HG02798 (cell line): ENCODE measurements at regions not wholly inside any gene's neighbourhood (a gene's known extent, or its start where the extent isn't known, plus 50 kb on each side); places are given as distances from the start of the nearest gene placed in this dataset.

Experiments
- ATAC-seq: cut with Tn5 transposase; IDR thresholded peaks from one replicate; pipeline ENCODE4 v1.9.1; 2021; ENCODE audit warnings: mild to moderate bottlenecking; ENCODE audit not compliant: unreplicated experiment, poor library complexity

- no peak for ATAC-seq
Measured at GRCh38 chr18:56108478-56109367, 520.7 kb upstream of the TCF4 start.

GRCh38 chr18:56107821-56108477, 520.0 kb upstream of the TCF4 start:
- no peak for ATAC-seq

DNA sequence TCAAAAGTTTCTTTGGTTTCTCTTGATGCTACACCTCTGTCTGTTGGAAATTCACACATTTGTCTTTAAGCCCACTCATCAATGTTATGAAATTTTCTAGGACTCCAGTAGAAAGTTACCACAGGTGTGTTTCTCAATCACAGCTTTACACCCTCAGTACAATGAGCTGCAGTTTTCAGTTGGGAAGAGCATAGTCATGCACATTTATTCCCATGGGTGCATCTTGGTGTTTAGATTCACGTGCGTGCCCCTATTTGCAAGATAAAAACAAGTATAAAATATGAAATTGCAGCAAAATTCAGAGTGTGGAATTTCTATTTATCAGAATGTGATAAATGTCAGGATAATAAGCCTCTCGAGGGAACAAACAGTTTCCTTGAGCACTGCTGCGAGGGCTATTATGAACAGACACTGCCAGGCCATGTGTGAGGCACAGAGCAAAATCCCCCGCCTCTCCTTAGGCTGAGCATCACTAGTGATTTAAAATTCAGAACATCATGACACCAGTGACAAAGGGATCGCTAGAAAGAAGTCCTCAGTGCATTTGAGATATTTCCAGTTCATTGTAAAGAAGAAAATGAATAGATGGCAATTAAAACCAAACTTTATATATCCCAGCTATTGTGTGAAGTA, 512.2 kb upstream of the TCF4 start:
- ATAC-seq: no peak

DNA sequence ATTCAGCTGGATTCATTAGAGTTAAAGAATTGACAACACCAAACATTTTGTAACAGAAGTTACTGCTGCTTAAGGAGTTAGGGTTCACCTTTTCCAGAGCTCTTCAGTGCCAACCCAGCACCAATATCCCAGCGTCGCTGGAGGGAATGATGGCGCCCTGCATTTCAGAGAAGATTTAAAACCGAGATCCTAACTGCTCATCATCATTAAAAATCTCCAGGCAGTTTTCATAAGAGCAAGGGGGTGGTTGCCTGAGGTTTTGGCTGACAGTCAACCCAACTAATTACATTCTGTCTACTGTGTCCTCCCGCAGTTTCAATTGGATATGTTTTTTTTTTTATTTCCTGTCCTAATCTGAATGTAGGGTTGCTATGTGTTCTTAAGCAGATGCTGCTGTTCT, 509.6 kb upstream of the TCF4 start:
- no peak for ATAC-seq

- no peak for ATAC-seq
Measured at GRCh38 chr18:56096861-56097260, 508.9 kb upstream of the TCF4 start.

DNA sequence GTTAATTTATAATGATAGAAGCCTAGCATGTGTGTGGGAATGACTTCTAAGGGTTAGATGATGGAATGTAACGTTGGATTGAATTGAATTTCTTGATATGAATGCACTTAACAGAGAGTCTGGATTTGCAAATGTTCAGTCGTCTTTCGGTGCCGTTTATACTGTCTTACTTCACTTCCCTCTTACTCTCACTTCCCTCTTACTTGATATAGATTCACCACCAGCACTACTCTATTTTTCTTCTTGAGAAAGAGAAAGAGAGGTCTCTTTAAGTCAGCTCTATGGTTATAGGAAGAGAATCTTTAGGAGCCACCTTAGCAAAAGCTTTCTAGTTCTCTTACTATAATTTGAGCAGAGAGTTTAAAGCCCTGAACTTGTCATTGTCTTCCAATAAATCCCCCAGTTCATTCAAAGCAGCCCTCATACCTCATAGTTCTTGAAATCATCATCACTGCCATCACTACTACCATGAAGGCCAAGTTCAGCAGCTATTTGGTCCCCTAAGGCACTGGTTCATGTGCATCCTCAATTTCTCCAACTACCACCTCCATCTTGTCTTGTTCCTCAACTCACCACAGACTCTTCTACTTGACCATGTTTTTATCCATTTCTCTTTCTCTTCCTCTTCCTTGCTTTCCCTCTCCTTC, 501.7 kb upstream of the TCF4 start:
- no peak for ATAC-seq

GRCh38 chr18:56086786-56087185, 498.8 kb upstream of the TCF4 start:
- no peak for ATAC-seq

- no peak for ATAC-seq
Measured at GRCh38 chr18:56086176-56086575, 498.2 kb upstream of the TCF4 start.

- ATAC-seq: no peak
Measured at GRCh38 chr18:56085551-56085950, 497.6 kb upstream of the TCF4 start.

- no peak for ATAC-seq
Measured at GRCh38 chr18:56083523-56084287, 495.7 kb upstream of the TCF4 start.

DNA sequence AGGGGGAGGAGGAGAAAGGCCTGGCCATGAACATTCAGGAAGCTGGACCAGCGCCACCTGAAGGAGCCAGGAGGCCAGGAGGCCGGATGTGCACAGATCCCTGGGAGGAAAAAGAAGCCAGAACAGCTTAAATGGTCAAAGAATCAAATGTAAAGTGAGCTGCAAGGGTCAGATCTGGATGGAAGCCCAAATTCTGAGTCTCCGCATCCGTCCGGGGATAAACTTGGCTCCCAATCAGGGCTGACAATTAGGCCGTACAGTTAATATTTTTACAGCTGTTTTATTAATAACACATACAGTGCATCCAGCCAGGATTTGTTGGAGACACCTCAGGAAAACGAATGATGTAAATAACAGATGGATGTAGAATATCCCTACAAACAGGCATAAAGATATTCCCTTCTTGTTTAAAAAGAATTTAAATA, 495.1 kb upstream of the TCF4 start:
- ATAC-seq: no peak

- no peak for ATAC-seq
Measured at GRCh38 chr18:56076723-56077122, 488.7 kb upstream of the TCF4 start.

DNA sequence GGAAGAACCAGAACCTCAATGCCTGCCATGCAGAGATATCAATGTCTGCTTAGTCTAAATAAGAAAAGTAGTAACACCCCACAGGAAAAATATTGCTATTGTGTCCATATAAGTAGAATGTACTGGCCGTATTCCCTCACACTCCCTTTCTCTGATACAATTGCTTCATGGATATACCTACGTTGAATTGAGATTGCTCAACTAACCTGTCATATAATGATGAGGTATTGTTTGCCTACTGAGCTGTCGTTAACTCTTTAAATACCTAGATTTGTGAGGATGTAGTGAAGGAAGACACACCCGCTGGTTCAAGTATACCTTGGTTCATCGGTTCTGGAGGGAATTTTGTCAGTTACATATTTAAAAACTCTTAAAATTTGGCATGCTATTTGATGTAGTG, 480.7 kb upstream of the TCF4 start:
- ATAC-seq: no peak

DNA sequence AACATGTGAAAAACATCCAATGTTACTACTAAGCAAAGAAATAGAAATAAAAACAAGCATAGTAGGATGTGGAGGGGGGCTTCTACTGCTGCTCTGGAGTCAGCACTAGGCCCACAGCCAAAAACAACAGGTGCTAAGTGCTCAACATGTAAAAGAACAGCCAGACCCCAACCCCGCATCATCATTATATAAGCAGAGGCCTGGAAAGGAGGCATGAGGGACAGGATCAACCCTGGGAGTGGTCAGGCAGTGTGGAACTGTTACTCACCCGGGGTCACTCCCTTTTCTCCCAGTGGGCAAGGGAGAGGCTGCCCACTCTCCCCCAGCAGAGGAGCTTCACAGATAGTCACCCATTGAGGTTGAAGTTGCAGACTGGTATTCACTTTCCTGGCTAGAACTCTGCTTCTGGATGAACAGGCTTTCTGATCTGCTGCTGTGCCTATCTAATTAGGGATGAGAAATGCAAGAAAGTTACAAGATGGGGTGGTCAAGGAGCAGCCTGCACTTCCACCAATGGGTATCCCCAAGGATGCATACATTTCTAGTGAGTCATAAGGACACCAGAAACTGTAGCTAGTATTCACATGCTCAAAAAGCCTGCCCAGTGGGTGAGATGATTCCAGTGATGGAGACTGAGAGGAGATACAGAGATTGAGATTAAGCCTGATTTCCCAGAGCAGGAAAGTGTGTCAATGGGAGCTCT, 480.1 kb upstream of the TCF4 start:
- no peak for ATAC-seq

DNA sequence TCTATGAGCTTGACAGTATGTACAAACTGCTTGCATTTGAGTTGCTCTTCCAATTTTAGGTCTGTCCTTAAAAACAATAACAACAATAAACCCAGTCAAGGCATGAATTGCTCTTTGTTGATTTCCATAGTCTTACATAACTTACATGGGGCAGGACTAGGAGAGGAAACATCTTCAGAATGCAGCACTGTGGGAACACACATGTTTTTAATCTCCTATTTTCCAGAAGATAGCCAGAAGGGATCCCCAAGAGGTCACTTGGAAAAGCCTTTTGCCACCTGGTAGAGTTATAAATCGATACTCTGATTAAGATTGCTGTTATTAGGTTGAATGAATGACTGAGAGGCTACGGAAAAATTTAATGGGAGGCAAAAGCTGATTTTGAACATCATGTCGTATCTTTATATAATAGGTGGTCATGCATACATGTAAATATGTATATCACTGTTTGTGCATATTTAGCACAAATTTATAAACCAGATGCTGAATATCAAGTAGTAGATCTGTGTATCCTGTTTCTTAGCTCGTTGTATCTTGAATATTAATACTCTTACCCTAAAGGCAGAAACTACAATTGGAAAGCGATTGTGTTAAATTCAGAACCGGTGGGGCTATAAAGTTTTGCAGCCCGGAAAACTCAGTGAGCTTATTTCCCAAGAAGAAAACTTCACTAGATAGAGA, 479.4 kb upstream of the TCF4 start:
- ATAC-seq: no peak

GRCh38 chr18:56066524-56067213, 478.7 kb upstream of the TCF4 start:
- no peak for ATAC-seq

DNA sequence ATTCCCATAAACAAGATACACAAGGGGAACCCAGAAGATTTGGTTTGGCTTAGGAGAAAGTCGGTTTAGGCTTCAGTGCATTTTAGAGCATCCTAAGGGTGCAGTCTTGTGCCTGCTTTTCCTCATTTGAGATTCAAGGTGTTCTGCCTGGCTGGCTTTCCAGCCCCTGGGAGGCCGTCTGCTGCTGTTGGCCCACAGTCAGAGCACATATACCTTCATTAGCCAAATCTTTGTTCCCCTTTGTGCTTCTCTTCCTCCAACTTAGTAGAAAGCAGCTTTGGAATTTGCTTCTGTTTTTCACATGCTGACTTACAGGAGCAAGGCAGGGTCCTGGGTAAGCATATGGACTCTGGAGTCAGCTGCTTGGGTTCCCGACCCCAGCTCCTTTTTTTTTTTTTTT, 477.1 kb upstream of the TCF4 start:
- ATAC-seq: no peak

- no peak for ATAC-seq
Measured at GRCh38 chr18:56062931-56063330, 474.9 kb upstream of the TCF4 start.
